ENCODE measurements at regions not wholly inside any gene's neighbourhood (a gene's known extent, or its start where the extent isn't known, plus 50 kb on each side); places are given as distances from the start of the nearest gene placed in this dataset.

- TF ChIP-seq ELF4 (CRISPR knock-in tag; IDR thresholded peaks at IDR 0.05; ENCODE audit: low read depth): no peak
- TF ChIP-seq TEAD4 (CRISPR knock-in tag; IDR thresholded peaks at IDR 0.05): no peak
- TF ChIP-seq CTCF (IDR thresholded peaks at IDR 0.05): no peak
- no peak for TF ChIP-seq STAT6 (CRISPR knock-in tag; conservative IDR thresholded peaks at IDR 0.05; ENCODE audit: low read depth)
- no peak for TF ChIP-seq GABPB1 (CRISPR knock-in tag; IDR thresholded peaks at IDR 0.05)
- TF ChIP-seq NR2C2 (CRISPR knock-in tag; IDR thresholded peaks at IDR 0.05): no peak
- TF ChIP-seq NR3C1 (CRISPR knock-in tag; conservative IDR thresholded peaks at IDR 0.05; ENCODE audit: low read depth): no peak
Observed at GRCh38 chr5:99316484-99316883, 387.7 kb upstream of the CHD1 start.

Measured in WTC11 (cell line).